Mesenchymal stem cell (in vitro differentiated cells and primary cell): ENCODE measurements at regions not wholly inside any gene's neighbourhood (a gene's known extent, or its start where the extent isn't known, plus 50 kb on each side); places are given as distances from the start of the nearest gene placed in this dataset.

ENCODE experiments used
- DNase-seq: peaks from one replicate; pipeline ENCODE4 v3.0.0-alpha.2; 2013
- H2AFZ ChIP-seq: one replicate; pipeline ENCODE4 v1.6.1; 2013; ENCODE audit warnings: low read depth, mild to moderate bottlenecking, control low read depth, inconsistent platforms, low read length, moderate library complexity
- H2AK5ac ChIP-seq: 2 replicates; pipeline ENCODE4 v1.6.1; 2013; ENCODE audit warnings: low read length, moderate library complexity, mild to moderate bottlenecking, inconsistent platforms; ENCODE audit not compliant: severe bottlenecking
- H2BK120ac ChIP-seq: one replicate; pipeline ENCODE4 v1.6.1; 2013; ENCODE audit warnings: low read depth, mild to moderate bottlenecking, inconsistent platforms, low read length, moderate library complexity
- H2BK12ac ChIP-seq, 2 experiments: one replicate each; pipeline ENCODE4 v1.6.1; 2013; ENCODE audit warnings: inconsistent platforms in 2 of 2, low read length in 2 of 2, mild to moderate bottlenecking in 2 of 2, moderate library complexity in 2 of 2, control low read depth in 1 of 2
- H2BK15ac ChIP-seq: one replicate; pipeline ENCODE4 v1.6.1; 2013; ENCODE audit warnings: mild to moderate bottlenecking, low read depth, inconsistent platforms; ENCODE audit not compliant: poor library complexity, severe bottlenecking
- H2BK5ac ChIP-seq: 2 replicates; pipeline ENCODE4 v1.6.1; 2013; ENCODE audit warnings: low read depth, mild to moderate bottlenecking, low read length, control low read depth, inconsistent platforms; ENCODE audit not compliant: poor library complexity, severe bottlenecking
- H3K14ac ChIP-seq, 2 experiments: one replicate each; pipeline ENCODE4 v1.6.1; 2013; ENCODE audit warnings: inconsistent platforms in 2 of 2, low read length in 2 of 2, control low read depth in 1 of 2, mild to moderate bottlenecking in 1 of 2, moderate library complexity in 1 of 2
- H3K18ac ChIP-seq, 2 experiments: one replicate each; pipeline ENCODE4 v1.6.1; 2013; ENCODE audit warnings: inconsistent platforms in 2 of 2, low read length in 2 of 2, control low read depth in 1 of 2, low read depth in 1 of 2, mild to moderate bottlenecking in 1 of 2
- H3K23ac ChIP-seq, 2 experiments: one replicate each; pipeline ENCODE4 v1.6.1; 2013; ENCODE audit warnings: inconsistent platforms in 2 of 2, low read length in 2 of 2, mild to moderate bottlenecking in 2 of 2, moderate library complexity in 2 of 2, control low read depth in 1 of 2
- H3K27ac ChIP-seq: 2 replicates; pipeline ENCODE4 v1.5.1; 2013; ENCODE audit warnings: mild to moderate bottlenecking, moderate library complexity, low read length, control low read depth, inconsistent platforms; ENCODE audit not compliant: poor library complexity, severe bottlenecking
- H3K27me3 ChIP-seq, 2 experiments: 2 replicates each; pipeline versions ENCODE4 v1.6.1 to v1.7.0; 2013; ENCODE audit warnings: low read length in 2 of 2, mild to moderate bottlenecking in 2 of 2, moderate library complexity in 2 of 2, control low read depth in 1 of 2, inconsistent platforms in 1 of 2; ENCODE audit not compliant: control insufficient read depth in 1 of 2, insufficient read depth in 1 of 2
- H3K36me3 ChIP-seq, 2 experiments: 2 replicates each; pipeline versions ENCODE4 v1.6.1 to v1.7.0; 2013; ENCODE audit warnings: low read length in 2 of 2, control low read depth in 1 of 2, inconsistent platforms in 1 of 2, low read depth in 1 of 2, mild to moderate bottlenecking in 1 of 2; ENCODE audit not compliant: insufficient read depth in 2 of 2, control insufficient read depth in 1 of 2
- H3K4ac ChIP-seq, 2 experiments: one replicate each; pipeline ENCODE4 v1.6.1; 2013; ENCODE audit warnings: inconsistent platforms in 2 of 2, low read length in 2 of 2, mild to moderate bottlenecking in 2 of 2, moderate library complexity in 2 of 2, control low read depth in 1 of 2, low read depth in 1 of 2
- H3K4me1 ChIP-seq: 2 replicates; pipeline ENCODE4 v1.6.1; 2013; ENCODE audit warnings: low read depth, low read length, control low read depth; ENCODE audit not compliant: control insufficient read depth, insufficient read depth
- H3K4me2 ChIP-seq: 2 replicates; pipeline ENCODE4 v1.6.1; 2013; ENCODE audit warnings: low read length, mild to moderate bottlenecking, inconsistent platforms; ENCODE audit not compliant: poor library complexity, severe bottlenecking
- H3K4me3 ChIP-seq, 2 experiments: 2 replicates each; pipeline versions ENCODE4 v1.5.1 to v1.7.0; 2013; ENCODE audit warnings: low read length in 2 of 2, mild to moderate bottlenecking in 2 of 2, control low read depth in 1 of 2, low read depth in 1 of 2; ENCODE audit not compliant: insufficient read depth in 1 of 2
- H3K79me1 ChIP-seq: replicated peaks from 2 replicates; pipeline ENCODE4 v1.6.1; 2013; ENCODE audit warnings: mild to moderate bottlenecking, control low read depth, low read length, inconsistent platforms; ENCODE audit not compliant: poor library complexity, severe bottlenecking
- H3K9ac ChIP-seq: 2 replicates; pipeline ENCODE4 v1.7.0; 2013; ENCODE audit warnings: mild to moderate bottlenecking, low read length, moderate library complexity
- H3K9me3 ChIP-seq: 2 replicates; pipeline ENCODE4 v1.7.0; 2013; ENCODE audit warnings: mild to moderate bottlenecking, low read length; ENCODE audit not compliant: control insufficient read depth
- H4K8ac ChIP-seq: one replicate; pipeline ENCODE4 v1.6.1; 2013; ENCODE audit warnings: inconsistent platforms, mild to moderate bottlenecking, low read length, moderate library complexity
- H4K91ac ChIP-seq: one replicate; pipeline ENCODE4 v1.6.1; 2013; ENCODE audit warnings: mild to moderate bottlenecking, low read length, inconsistent platforms
- WGBS: methylation state at CpG from one replicate; pipeline ENCODE4 v1.1.7; 2013; ENCODE audit warnings: mixed read lengths; 5-methylcytosine and 5-hydroxymethylcytosine counted together

GRCh38 chr13:83738407-83738806, 143.9 kb downstream of the SLITRK1 start:
- WGBS: 83% methylated on average over 3 of the region's 4 CpGs
- Histone ChIP-seq H4K91ac (no peak overlapping the region), H3K79me1 (no peaks in the 10 kb centered on the region), H3K4me1 (no peaks in the 10 kb centered on the region), H3K14ac (no peak overlapping the region), H3K9me3 (no peaks in the 10 kb centered on the region), H3K9ac (no peak overlapping the region), H3K4ac (no peak overlapping the region), H3K36me3 (no peaks in the 10 kb centered on the region), H2BK12ac (no peak overlapping the region), H2BK15ac (no peak overlapping the region), H2AFZ (no peak overlapping the region), H3K4me3 (no peak overlapping the region), H3K4me2 (no peak overlapping the region), H4K8ac (no peak overlapping the region), H2BK120ac (no peak overlapping the region), H3K23ac (no peak overlapping the region), H3K27me3 (no peaks in the 10 kb centered on the region), H2AK5ac (no peak overlapping the region), H3K18ac (no peak overlapping the region), H2BK5ac (no peak overlapping the region), H3K27ac (no peak overlapping the region)
- no peak for DNase-seq

DNA sequence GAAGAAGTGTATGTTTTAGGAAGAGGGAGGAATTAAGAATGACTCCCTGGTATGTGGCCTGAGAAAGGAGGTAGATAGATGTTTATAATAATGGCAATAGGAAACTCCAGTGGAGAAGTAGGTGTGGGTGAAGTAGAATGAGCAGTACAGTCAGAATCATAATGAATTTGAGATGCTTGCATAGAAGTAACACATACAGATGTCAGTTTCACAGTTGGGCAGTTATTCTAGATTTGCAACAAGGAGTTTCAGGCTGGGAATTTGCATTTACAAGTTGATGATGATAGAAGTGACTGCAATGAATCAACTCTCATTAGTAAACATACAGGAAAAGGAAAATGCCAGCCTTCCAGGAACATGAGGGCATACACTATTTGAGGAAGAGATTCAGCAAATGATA, 149.0 kb downstream of the SLITRK1 start:
- H3K79me1 ChIP-seq: no peaks in the 10 kb centered on the region
- H2BK15ac ChIP-seq: no peak overlapping the region
- no peak overlapping the region for H4K8ac ChIP-seq
- no peak overlapping the region for H2AFZ ChIP-seq
- no peak overlapping the region for H3K18ac ChIP-seq
- no peak overlapping the region for H2BK5ac ChIP-seq
- DNase-seq: no peak
- no peak overlapping the region for H3K4me3 ChIP-seq
- no peaks in the 10 kb centered on the region for H3K9me3 ChIP-seq
- no peak overlapping the region for H3K14ac ChIP-seq
- no peak overlapping the region for H2BK12ac ChIP-seq
- H3K4me1 ChIP-seq: no peaks in the 10 kb centered on the region
- no peak overlapping the region for H2BK120ac ChIP-seq
- H3K27ac ChIP-seq: no peak overlapping the region
- H4K91ac ChIP-seq: no peak overlapping the region
- H3K9ac ChIP-seq: no peak overlapping the region
- H3K36me3 ChIP-seq: no peaks in the 10 kb centered on the region
- H3K4me2 ChIP-seq: no peak overlapping the region
- no peaks in the 10 kb centered on the region for H3K27me3 ChIP-seq
- H2AK5ac ChIP-seq: no peak overlapping the region
- H3K23ac ChIP-seq: no peak overlapping the region
- no peak overlapping the region for H3K4ac ChIP-seq

- no peak overlapping the region for H4K8ac ChIP-seq
- no peak overlapping the region for H2AK5ac ChIP-seq
- H3K27ac ChIP-seq: no peak overlapping the region
- H3K9ac ChIP-seq: no peak overlapping the region
- H3K4me1 ChIP-seq: no peaks in the 10 kb centered on the region
- H2BK12ac ChIP-seq: no peak overlapping the region
- no peak overlapping the region for H3K4me2 ChIP-seq
- H2BK15ac ChIP-seq: no peak overlapping the region
- no peak overlapping the region for H3K4ac ChIP-seq
- H3K27me3 ChIP-seq: no peaks in the 10 kb centered on the region
- H3K79me1 ChIP-seq: no peaks in the 10 kb centered on the region
- H3K18ac ChIP-seq: no peak overlapping the region
- H3K36me3 ChIP-seq: no peaks in the 10 kb centered on the region
- H2AFZ ChIP-seq: no peak overlapping the region
- no peak overlapping the region for H4K91ac ChIP-seq
- no peak overlapping the region for H3K14ac ChIP-seq
- H2BK5ac ChIP-seq: no peak overlapping the region
- WGBS: 90% methylated on average over 2 of the region's 3 CpGs
- H2BK120ac ChIP-seq: no peak overlapping the region
- no peak overlapping the region for H3K23ac ChIP-seq
- H3K9me3 ChIP-seq: no peaks in the 10 kb centered on the region
- H3K4me3 ChIP-seq: no peak overlapping the region
- no peak for DNase-seq
Observed at GRCh38 chr13:83732755-83733154, 149.5 kb downstream of the SLITRK1 start.

- Histone ChIP-seq H2BK12ac (no peak overlapping the region), H3K27ac (no peak overlapping the region), H3K4me2 (no peak overlapping the region), H3K4me1 (no peaks in the 10 kb centered on the region), H3K23ac (no peak overlapping the region), H3K9me3 (no peaks in the 10 kb centered on the region), H3K18ac (no peak overlapping the region), H3K9ac (no peak overlapping the region), H3K4me3 (no peak overlapping the region), H3K4ac (no peak overlapping the region), H4K8ac (no peak overlapping the region), H3K79me1 (no peaks in the 10 kb centered on the region), H2BK5ac (no peak overlapping the region), H2AFZ (no peak overlapping the region), H3K14ac (no peak overlapping the region), H3K36me3 (no peaks in the 10 kb centered on the region), H3K27me3 (no peaks in the 10 kb centered on the region), H4K91ac (no peak overlapping the region), H2AK5ac (no peak overlapping the region), H2BK120ac (no peak overlapping the region), H2BK15ac (no peak overlapping the region)
- WGBS: no CpG with 5 or more reads among the region's 1 CpG
- no peak for DNase-seq
Observed at GRCh38 chr13:83731113-83731512, 151.2 kb downstream of the SLITRK1 start.
